Panc1 (cell line): ENCODE measurements at regions not wholly inside any gene's neighbourhood (a gene's known extent, or its start where the extent isn't known, plus 50 kb on each side); places are given as distances from the start of the nearest gene placed in this dataset.

ENCODE experiments used
- POLR2AphosphoS5 ChIP-seq: IDR thresholded peaks from 2 replicates; pipeline ENCODE4 v1.6.1; 2012; ENCODE audit warnings: mild to moderate bottlenecking, low read depth, low read length, moderate library complexity
- SIN3A ChIP-seq: IDR thresholded peaks from 2 replicates; pipeline ENCODE4 v1.6.1; 2012; ENCODE audit warnings: low read depth, mild to moderate bottlenecking, low read length, moderate library complexity, borderline replicate concordance; ENCODE audit not compliant: insufficient read depth
- TCF7L2 ChIP-seq: IDR thresholded peaks from 2 replicates; pipeline ENCODE4 v1.6.1; 2011; ENCODE audit warnings: mild to moderate bottlenecking, low read depth, low read length, inconsistent platforms
- TF ChIP-seq, protein P1 (sequence below): fragments of 450-650 bp; IDR thresholded peaks from 2 replicates; pipeline ENCODE4 v1.5.1; 2017; ENCODE audit warnings: mild to moderate bottlenecking
- TF ChIP-seq, protein P2 (sequence below), 2 experiments: IDR thresholded peaks; 2 replicates each; pipeline ENCODE4 v1.6.1; 2011 to 2012; ENCODE audit warnings: low read depth in 2 of 2, control low read depth in 1 of 2, low read length in 1 of 2, mild to moderate bottlenecking in 1 of 2, moderate library complexity in 1 of 2; ENCODE audit not compliant: insufficient read depth in 1 of 2

DNA sequence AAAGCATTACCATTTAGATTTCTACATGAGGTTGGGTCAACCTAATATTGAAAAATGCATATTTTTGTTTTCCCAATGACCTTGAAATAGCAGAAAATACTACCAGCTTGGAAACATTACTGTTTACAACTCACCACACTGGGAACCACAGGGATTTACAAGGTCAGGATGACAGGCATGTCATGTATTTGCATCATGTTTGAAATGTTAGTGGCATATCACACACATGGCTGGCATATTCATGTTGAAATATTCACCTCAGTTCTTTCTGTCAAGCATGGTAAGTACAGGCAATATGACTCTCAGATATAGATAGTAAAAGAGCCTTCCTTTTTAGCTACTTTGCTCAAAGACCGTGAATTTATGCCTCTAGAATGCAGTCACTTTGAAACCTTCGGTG lies 593.5 kb downstream of the NOVA1 start:
- TF ChIP-seq, protein P1, sequence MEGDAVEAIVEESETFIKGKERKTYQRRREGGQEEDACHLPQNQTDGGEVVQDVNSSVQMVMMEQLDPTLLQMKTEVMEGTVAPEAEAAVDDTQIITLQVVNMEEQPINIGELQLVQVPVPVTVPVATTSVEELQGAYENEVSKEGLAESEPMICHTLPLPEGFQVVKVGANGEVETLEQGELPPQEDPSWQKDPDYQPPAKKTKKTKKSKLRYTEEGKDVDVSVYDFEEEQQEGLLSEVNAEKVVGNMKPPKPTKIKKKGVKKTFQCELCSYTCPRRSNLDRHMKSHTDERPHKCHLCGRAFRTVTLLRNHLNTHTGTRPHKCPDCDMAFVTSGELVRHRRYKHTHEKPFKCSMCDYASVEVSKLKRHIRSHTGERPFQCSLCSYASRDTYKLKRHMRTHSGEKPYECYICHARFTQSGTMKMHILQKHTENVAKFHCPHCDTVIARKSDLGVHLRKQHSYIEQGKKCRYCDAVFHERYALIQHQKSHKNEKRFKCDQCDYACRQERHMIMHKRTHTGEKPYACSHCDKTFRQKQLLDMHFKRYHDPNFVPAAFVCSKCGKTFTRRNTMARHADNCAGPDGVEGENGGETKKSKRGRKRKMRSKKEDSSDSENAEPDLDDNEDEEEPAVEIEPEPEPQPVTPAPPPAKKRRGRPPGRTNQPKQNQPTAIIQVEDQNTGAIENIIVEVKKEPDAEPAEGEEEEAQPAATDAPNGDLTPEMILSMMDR: no peak
- TF ChIP-seq POLR2AphosphoS5: no peak
- no peak for TF ChIP-seq TCF7L2
- TF ChIP-seq, protein P2, sequence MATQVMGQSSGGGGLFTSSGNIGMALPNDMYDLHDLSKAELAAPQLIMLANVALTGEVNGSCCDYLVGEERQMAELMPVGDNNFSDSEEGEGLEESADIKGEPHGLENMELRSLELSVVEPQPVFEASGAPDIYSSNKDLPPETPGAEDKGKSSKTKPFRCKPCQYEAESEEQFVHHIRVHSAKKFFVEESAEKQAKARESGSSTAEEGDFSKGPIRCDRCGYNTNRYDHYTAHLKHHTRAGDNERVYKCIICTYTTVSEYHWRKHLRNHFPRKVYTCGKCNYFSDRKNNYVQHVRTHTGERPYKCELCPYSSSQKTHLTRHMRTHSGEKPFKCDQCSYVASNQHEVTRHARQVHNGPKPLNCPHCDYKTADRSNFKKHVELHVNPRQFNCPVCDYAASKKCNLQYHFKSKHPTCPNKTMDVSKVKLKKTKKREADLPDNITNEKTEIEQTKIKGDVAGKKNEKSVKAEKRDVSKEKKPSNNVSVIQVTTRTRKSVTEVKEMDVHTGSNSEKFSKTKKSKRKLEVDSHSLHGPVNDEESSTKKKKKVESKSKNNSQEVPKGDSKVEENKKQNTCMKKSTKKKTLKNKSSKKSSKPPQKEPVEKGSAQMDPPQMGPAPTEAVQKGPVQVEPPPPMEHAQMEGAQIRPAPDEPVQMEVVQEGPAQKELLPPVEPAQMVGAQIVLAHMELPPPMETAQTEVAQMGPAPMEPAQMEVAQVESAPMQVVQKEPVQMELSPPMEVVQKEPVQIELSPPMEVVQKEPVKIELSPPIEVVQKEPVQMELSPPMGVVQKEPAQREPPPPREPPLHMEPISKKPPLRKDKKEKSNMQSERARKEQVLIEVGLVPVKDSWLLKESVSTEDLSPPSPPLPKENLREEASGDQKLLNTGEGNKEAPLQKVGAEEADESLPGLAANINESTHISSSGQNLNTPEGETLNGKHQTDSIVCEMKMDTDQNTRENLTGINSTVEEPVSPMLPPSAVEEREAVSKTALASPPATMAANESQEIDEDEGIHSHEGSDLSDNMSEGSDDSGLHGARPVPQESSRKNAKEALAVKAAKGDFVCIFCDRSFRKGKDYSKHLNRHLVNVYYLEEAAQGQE (IDR thresholded peaks at IDR 0.05; ENCODE audit: insufficient read depth in 1 of 2, low read depth in 2 of 2, low read length in 1 of 2): no peak
- TF ChIP-seq SIN3A: no peak
